Effector memory CD8-positive, alpha-beta T cell (primary cell): ENCODE measurements at regions not wholly inside any gene's neighbourhood (a gene's known extent, or its start where the extent isn't known, plus 50 kb on each side); places are given as distances from the start of the nearest gene placed in this dataset.

ENCODE experiments used
- ATAC-seq: fragments of 150-1000 bp; cut with Tn5 transposase; replicated peaks from 2 replicates; pipeline ENCODE4 v1.10.0; 2021; ENCODE audit warnings: mild to moderate bottlenecking, moderate library complexity
- DNase-seq, 3 experiments: peaks; one replicate each; pipeline ENCODE4 v3.0.0; 2021
- H3K27ac Mint-ChIP-seq, 2 donors: one replicate each; pipeline ENCODE4 v1.8.0; 2022; ENCODE audit warnings: mild to moderate bottlenecking in 2 of 2, mixed read lengths in 2 of 2, moderate library complexity in 2 of 2
- H3K27me3 Mint-ChIP-seq, 2 donors: one replicate each; pipeline ENCODE4 v1.8.0; 2022; ENCODE audit warnings: mixed read lengths in 2 of 2
- H3K36me3 Mint-ChIP-seq: one replicate; pipeline ENCODE4 v1.8.0; 2022; ENCODE audit warnings: mild to moderate bottlenecking, moderate library complexity, mixed read lengths; ENCODE audit not compliant: insufficient read depth
- H3K4me1 Mint-ChIP-seq, 2 donors: one replicate each; pipeline ENCODE4 v1.8.0; 2022; ENCODE audit warnings: low read depth in 2 of 2, mixed read lengths in 2 of 2
- H3K4me3 Mint-ChIP-seq, 2 donors: one replicate each; pipeline ENCODE4 v1.8.0; 2022; ENCODE audit warnings: mild to moderate bottlenecking in 2 of 2, mixed read lengths in 2 of 2, moderate library complexity in 2 of 2
- H3K9me3 Mint-ChIP-seq, 2 donors: one replicate each; pipeline ENCODE4 v1.8.0; 2022; ENCODE audit warnings: mixed read lengths in 2 of 2

DNA sequence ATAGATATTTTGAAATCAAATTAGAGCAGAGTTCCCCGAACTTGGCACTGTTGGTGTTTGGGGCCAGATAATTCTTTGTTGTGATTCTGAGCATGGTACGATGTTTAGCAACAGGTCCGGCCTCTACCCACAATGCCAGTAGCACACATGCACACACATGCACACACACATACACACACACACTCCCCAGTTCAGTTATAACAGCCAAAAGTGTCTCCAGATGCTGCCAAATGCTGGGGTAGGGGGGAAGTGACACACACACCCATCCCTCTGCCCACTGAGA, 96.8 kb upstream of the PSMD7 start:
- H3K9me3 Mint-ChIP-seq: peaks cover 0 to 2% of the 10 kb centered on the region in 2 donors
- ATAC-seq (no peak), DNase-seq (no peak)
- no peak overlapping the region for H3K27ac Mint-ChIP-seq
- H3K4me3 Mint-ChIP-seq: no peak overlapping the region
- no peaks in the 10 kb centered on the region for H3K36me3 Mint-ChIP-seq
- H3K27me3 Mint-ChIP-seq: peaks cover 25 to 30% of the 10 kb centered on the region in 2 donors
- no peaks in the 10 kb centered on the region for H3K4me1 Mint-ChIP-seq

DNA sequence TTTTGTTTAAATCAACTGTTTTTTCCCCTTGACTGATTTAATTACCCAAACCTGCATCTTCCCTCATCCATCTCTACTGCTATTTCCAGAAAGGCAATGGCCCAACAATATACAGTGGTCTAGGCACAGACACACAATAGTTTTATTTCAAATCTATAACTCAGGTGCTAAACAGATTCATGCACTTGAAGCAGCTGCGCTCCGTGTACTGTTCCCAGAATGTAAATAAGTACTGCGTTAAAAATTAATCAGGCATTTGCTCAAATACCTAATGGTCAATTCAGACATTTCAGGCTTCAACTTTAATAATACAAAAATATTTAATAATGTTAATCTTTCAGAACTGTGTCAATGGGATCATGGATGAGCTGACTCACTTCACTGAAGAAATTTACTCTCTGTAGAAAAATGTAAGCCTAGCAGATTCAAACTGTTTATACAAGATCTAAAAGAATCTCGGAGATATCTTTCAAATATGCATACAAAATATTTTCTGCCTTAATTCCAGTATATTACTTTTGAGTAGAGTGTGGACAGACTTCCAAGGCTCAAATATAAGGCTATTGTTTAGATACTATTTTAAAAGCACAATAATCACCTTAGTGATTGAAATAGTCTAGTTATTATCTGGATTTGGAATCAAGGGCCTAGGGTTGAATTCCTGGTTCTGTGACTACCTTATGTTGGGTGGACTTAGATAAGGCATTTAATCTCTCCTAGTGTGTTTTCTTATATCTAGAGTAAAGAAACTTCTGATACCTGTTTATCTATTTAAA, 97.4 kb upstream of the PSMD7 start:
- Mint-ChIP-seq H3K9me3 (peaks cover 0 to 2% of the 10 kb centered on the region in 2 donors), H3K36me3 (no peaks in the 10 kb centered on the region), H3K27me3 (peaks cover 25 to 35% of the 10 kb centered on the region in 2 donors), H3K27ac (no peak overlapping the region), H3K4me1 (no peaks in the 10 kb centered on the region), H3K4me3 (no peak overlapping the region)
- DNase-seq (no peak), ATAC-seq (no peak)

DNA sequence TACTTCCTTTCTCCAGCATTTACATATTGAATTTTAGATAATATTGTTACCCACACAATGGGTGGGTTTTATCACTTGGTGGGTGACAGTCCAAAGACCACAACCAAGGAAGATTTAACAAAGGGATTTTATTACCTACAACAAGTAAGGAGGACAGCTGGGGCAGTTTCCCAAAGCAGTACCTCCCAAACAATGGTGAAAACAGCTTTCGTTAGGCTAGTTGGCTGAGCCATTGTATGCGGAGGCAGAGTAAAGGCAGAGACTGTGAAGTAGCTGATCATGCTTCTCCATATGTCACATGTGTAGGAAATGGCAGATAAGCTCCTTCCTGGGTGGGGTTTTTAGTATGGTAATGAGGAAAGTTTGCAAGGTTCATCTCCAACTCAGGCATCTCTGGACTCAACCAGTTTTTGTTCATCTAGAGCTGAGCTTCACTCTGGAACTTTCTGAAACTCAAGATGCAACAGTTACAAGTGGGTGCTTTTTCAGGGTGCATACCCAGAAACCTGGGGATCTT, 104.3 kb upstream of the PSMD7 start:
- H3K4me1 Mint-ChIP-seq: no peaks in the 10 kb centered on the region
- DNase-seq: no peak
- H3K27ac Mint-ChIP-seq: no peak overlapping the region
- peaks cover 0 to 2% of the 10 kb centered on the region in 2 donors for H3K9me3 Mint-ChIP-seq
- no peak overlapping the region for H3K4me3 Mint-ChIP-seq
- H3K27me3 Mint-ChIP-seq: peaks cover 15 to 60% of the 10 kb centered on the region in 2 donors
- ATAC-seq: no peak
- H3K36me3 Mint-ChIP-seq: no peaks in the 10 kb centered on the region

DNA sequence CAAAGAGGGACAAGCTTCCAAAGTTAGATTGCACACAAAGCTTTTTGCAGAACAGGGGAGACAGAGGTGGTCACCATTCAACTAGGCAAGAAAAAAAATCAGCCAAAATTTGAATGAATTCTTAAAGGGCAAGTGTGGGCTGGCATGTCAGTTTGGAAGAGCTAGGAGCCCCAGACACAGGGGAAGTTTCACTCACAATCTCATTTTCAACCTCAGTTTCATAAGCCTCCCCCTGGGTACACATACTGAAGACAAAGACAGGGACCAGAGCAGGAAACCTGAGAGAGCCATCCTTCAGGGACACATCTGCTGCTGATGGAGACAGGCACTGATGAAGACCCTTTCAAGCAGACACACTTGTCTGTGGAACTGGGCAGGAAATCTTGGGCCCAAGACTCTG, 106.3 kb upstream of the PSMD7 start:
- H3K27ac Mint-ChIP-seq: no peak overlapping the region
- no peaks in the 10 kb centered on the region for H3K4me1 Mint-ChIP-seq
- peaks cover 0 to 3% of the 10 kb centered on the region in 2 donors for H3K9me3 Mint-ChIP-seq
- H3K27me3 Mint-ChIP-seq: peaks cover 14 to 50% of the 10 kb centered on the region in 2 donors
- H3K4me3 Mint-ChIP-seq: no peak overlapping the region
- ATAC-seq: no peak
- peaks cover under 1% of the 10 kb centered on the region for H3K36me3 Mint-ChIP-seq
- DNase-seq: no peak

DNA sequence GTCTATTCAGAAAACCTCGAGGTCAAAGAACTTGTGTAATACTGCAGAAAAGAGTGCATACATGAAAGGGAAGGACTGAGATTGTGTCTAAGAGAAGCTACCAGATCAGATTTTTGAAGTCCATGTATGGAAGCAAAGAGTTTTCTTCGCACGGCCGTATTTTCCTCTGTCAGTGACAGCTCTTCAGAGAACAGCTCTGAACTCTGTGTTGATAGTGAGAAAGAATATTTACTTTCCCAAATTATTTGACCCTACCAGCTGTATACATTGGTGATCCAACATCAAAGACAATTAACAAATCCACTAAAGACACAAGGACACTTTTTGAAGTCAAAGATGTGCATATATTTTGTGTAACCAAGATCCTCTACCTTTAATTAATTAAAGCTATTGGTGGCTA, 107.8 kb upstream of the PSMD7 start:
- H3K4me3 Mint-ChIP-seq: no peak overlapping the region
- H3K36me3 Mint-ChIP-seq: peaks cover 2% of the 10 kb centered on the region

DNA sequence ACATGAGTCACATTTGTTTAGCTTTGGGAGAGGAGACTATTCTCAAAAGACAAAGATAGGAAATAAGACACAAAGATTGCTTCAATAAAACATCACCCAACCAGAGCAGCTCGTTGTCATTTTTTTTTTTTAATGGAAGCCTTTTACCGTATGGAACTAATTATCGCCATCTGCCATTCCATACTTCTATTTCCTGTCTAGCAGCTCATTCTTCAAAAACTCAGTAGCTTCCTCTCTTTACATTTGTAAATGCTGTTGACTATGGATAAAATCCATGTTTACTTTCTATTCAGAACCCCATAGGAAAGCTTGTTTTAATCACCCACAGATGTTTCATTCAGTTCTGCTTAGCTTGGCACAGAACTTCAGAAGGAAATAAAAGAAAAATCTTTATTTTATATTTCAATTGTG, 110.0 kb upstream of the PSMD7 start:
- Mint-ChIP-seq H3K4me1 (no peaks in the 10 kb centered on the region), H3K4me3 (no peak overlapping the region), H3K27me3 (peaks cover 11 to 40% of the 10 kb centered on the region in 2 donors), H3K9me3 (peaks cover 7 to 10% of the 10 kb centered on the region in 2 donors), H3K27ac (no peak overlapping the region), H3K36me3 (peaks cover 2% of the 10 kb centered on the region)
- no peak for ATAC-seq
- DNase-seq: no peak

More for the DNA sequence above, 107.8 kb upstream of the PSMD7 start:
- Mint-ChIP-seq H3K27ac (no peak overlapping the region), H3K9me3 (peaks cover 0 to 5% of the 10 kb centered on the region in 2 donors), H3K27me3 (peaks cover 12 to 42% of the 10 kb centered on the region in 2 donors), H3K4me1 (no peaks in the 10 kb centered on the region)
- DNase-seq (no peak), ATAC-seq (no peak)

DNA sequence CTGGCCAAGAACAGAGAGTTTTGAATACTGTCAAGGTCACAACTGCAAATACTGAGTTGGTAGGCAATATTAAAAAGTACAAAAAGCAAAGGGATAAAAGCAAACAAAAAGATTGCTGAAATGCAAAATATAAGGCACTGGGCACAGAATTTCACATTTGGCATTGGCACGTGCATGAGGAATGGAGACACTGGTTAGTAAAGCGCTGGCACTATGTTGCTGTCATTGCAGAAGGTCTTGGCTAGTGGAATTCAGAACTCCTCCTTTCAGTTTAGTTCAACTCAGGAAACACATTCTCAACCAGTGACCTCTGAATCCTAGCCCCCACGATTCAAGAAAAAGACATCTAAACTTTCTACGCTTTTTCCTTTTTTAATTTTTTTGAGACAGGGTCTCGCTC, 111.8 kb upstream of the PSMD7 start:
- Mint-ChIP-seq H3K36me3 (peaks cover 2% of the 10 kb centered on the region), H3K27me3 (peaks cover 11 to 27% of the 10 kb centered on the region in 2 donors), H3K9me3 (peaks cover 7 to 11% of the 10 kb centered on the region in 2 donors), H3K4me1 (no peaks in the 10 kb centered on the region), H3K4me3 (no peak overlapping the region), H3K27ac (no peak overlapping the region)
- DNase-seq (no peak), ATAC-seq (no peak)

DNA sequence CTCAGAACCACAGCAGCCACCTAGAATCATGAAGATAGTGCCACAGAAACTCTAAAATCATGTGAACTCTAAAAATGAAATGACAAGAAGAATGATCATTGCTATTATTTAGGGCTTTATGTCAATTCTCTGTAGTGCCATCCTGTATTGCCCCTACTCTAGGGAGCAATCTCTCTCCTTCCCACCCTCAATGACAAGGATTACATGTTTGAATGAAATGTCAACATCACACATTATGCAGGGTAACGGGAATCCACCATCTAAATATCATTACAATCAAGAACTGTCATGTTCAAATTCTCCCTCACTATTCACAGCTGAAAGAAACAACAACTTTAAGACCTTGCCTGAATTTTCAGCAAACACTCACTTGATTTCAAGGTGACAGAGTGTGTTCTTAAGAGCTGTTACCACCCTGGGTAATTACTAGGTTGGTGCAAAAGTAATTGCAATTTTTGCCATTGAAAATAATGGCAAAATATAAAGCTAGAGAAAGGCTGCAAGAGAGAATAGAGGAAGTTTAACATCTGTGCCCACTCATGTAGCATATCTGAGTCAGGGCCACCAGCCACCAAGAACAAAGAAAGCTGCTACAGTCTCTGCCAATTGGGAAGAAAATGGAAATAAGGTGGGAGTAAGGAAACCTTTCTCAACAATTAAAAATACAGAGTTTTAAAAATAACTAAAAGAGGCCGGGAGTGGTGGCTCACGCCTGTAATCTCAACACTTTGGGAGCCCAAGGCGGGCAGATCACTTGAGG, 112.8 kb upstream of the PSMD7 start:
- ATAC-seq (no peak), DNase-seq (no peak)
- peaks cover 2% of the 10 kb centered on the region for H3K36me3 Mint-ChIP-seq
- H3K9me3 Mint-ChIP-seq: peaks cover 7 to 11% of the 10 kb centered on the region in 2 donors
- H3K27me3 Mint-ChIP-seq: peaks cover 11 to 29% of the 10 kb centered on the region in 2 donors
- H3K4me3 Mint-ChIP-seq: no peak overlapping the region
- H3K27ac Mint-ChIP-seq: no peak overlapping the region
- H3K4me1 Mint-ChIP-seq: no peaks in the 10 kb centered on the region

DNA sequence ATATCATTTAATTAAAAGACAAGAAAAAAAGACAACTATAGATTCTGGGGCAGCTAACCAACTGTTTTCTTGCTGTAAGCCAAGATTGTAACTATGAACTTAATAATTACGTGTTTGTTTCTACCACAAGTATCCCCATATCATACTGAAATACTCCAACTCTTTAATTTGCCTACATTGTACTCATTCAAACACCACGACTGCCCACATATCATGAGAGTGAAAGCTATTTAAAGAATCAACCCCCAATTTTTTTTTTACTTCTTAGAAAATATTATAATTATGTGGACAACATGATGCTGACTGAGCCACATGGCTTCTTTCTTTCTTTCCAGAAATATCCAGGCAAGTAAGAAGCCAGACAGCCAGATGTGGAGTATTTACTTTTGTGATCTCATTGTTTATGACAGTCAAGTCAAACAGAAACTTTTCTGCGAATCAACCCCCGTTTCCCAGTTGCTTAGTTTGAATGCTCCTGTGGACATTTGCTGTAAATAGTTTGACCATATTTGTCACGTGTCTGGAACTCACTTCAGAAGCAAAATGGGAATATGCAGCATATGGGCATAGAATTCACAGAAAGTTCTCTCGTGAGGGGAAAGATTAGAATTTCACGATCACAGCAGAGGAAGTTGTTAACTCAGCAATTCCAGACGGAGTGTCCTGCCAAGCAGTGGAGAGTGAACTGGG, 126.8 kb upstream of the PSMD7 start:
- ATAC-seq (no peak), DNase-seq (no peak)
- no peak overlapping the region for H3K4me3 Mint-ChIP-seq
- no peaks in the 10 kb centered on the region for H3K4me1 Mint-ChIP-seq
- peaks cover 0 to 2% of the 10 kb centered on the region in 2 donors for H3K9me3 Mint-ChIP-seq
- H3K36me3 Mint-ChIP-seq: no peaks in the 10 kb centered on the region
- H3K27ac Mint-ChIP-seq: no peak overlapping the region
- peaks cover 0 to 5% of the 10 kb centered on the region in 2 donors for H3K27me3 Mint-ChIP-seq

DNA sequence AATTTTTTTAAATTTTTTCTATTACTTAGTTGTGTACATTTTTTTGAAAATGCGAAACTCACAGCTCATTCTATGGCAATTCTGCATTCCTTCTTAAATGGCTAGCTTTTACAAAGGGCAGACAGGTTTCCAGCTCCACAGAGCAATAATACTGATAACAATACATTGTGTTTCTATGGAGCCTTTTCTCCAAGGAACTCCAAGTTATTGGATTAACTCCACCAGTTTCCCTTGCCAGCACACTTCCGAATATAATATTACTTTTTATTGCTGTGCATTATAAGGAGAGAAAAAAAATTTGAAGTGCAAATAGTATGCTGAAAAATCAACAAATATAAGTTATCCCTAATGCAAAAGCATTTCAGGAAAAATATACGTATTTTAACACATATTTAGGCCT, 127.5 kb upstream of the PSMD7 start:
- H3K9me3 Mint-ChIP-seq: peaks cover 0 to 2% of the 10 kb centered on the region in 2 donors
- ATAC-seq (no peak), DNase-seq (no peak)
- H3K27ac Mint-ChIP-seq: no peak overlapping the region
- no peaks in the 10 kb centered on the region for H3K36me3 Mint-ChIP-seq
- H3K4me1 Mint-ChIP-seq: no peaks in the 10 kb centered on the region
- no peaks in the 10 kb centered on the region for H3K27me3 Mint-ChIP-seq
- no peak overlapping the region for H3K4me3 Mint-ChIP-seq

DNA sequence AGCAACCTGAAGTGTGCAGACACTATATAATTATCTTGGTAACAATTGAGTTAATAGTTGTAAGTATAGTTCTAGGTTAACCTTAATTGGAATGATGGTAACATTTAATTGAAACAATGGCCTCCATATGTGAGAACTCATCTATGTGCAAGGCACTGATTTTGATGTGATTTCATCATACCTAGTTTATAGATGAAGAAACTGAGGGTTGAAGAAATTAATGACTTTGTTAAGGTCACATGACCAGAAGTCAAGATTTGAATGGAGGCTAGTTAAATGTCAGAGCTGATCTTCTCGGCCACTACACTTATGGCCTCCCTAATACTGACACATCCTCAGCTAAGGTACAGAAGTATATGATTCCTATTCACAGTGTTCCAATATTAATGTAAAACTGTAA, 128.2 kb upstream of the PSMD7 start:
- no peak for DNase-seq
- Mint-ChIP-seq H3K9me3 (peaks cover 0 to 2% of the 10 kb centered on the region in 2 donors), H3K27me3 (no peaks in the 10 kb centered on the region), H3K27ac (no peak overlapping the region), H3K4me3 (no peak overlapping the region), H3K36me3 (no peaks in the 10 kb centered on the region), H3K4me1 (no peaks in the 10 kb centered on the region)
- ATAC-seq: no peak

DNA sequence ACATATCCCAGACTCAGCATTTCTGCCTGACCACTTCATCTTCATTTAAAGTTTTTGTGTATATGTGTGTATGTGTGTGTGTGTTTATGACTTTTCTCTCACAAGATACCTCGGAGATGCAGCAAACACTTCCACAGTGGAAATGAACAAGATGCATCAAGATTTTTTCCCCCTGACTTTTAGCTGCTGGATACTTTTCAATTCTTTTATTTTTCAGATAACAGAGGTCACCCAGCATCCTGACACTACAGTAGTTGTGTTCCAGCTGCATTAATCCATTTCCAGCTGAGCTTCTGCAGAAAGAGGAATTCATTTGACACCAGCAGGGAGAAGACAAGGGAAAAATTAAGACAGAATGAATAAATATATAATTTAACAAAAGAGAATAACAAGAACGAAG, 130.2 kb upstream of the PSMD7 start:
- Mint-ChIP-seq H3K4me3 (no peak overlapping the region), H3K36me3 (no peaks in the 10 kb centered on the region), H3K27me3 (no peaks in the 10 kb centered on the region), H3K27ac (no peak overlapping the region), H3K4me1 (no peaks in the 10 kb centered on the region), H3K9me3 (peaks cover 0 to 2% of the 10 kb centered on the region in 2 donors)
- ATAC-seq (no peak), DNase-seq (no peak)

DNA sequence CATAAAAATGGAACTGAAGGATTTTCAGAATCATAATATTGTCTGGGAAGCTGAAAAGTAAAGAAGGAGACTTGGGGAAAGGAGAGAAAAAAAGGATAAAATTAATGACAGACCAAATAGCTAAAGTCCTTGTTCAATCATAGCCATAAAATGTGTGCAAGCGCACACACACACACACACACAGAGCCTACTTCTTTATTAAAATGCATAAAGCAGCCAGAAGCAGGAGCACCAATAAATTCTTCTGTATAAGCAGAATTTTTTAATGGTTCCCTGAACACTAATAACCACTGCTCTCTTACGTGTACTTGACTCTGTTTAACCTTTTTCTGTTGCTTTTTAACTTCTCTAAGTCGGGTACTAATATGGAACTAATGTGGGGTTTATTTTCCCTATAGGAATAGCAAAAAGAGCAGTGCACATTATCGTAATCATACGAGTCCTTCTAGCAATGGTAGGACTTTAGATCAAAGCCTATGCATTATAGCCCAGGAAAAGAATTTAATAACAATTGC, 131.0 kb upstream of the PSMD7 start:
- H3K36me3 Mint-ChIP-seq: no peaks in the 10 kb centered on the region
- no peaks in the 10 kb centered on the region for H3K27me3 Mint-ChIP-seq
- ATAC-seq (no peak), DNase-seq (no peak)
- no peaks in the 10 kb centered on the region for H3K4me1 Mint-ChIP-seq
- H3K27ac Mint-ChIP-seq: no peak overlapping the region
- H3K4me3 Mint-ChIP-seq: no peak overlapping the region
- peaks cover 2 to 4% of the 10 kb centered on the region in 2 donors for H3K9me3 Mint-ChIP-seq
